DND-41 (cell line): ENCODE measurements at regions not wholly inside any gene's neighbourhood (a gene's known extent, or its start where the extent isn't known, plus 50 kb on each side); places are given as distances from the start of the nearest gene placed in this dataset.

Source experiments
- ATAC-seq: fragments of 200-7000 bp; cut with Tn5 transposase; 3 replicates; pipeline ENCODE4 v1.9.1; 2021; ENCODE audit warnings: low read depth; ENCODE audit not compliant: insufficient read depth
- DNase-seq: peaks from one replicate; pipeline ENCODE4 v3.0.0-alpha.2; 2020
- H2AFZ ChIP-seq: 2 replicates; pipeline ENCODE4 v1.6.0; 2012; ENCODE audit warnings: low read depth, low read length
- H3K27ac ChIP-seq: 2 replicates; pipeline ENCODE4 v1.5.1; 2012; ENCODE audit warnings: low read length, inconsistent platforms
- H3K27me3 ChIP-seq: fragments of 200-600 bp; sonication (generic); 2 replicates; pipeline ENCODE4 v1.6.0; 2012; ENCODE audit warnings: low read length, mild to moderate bottlenecking, inconsistent platforms; ENCODE audit not compliant: insufficient read depth, poor library complexity
- H3K36me3 ChIP-seq: 2 replicates; pipeline ENCODE4 v1.5.1; 2012; ENCODE audit warnings: low read length, inconsistent platforms; ENCODE audit not compliant: insufficient read depth
- H3K4me1 ChIP-seq: 2 replicates; pipeline ENCODE4 v1.5.1; 2012; ENCODE audit warnings: mild to moderate bottlenecking, low read length; ENCODE audit not compliant: insufficient read depth
- H3K4me2 ChIP-seq: 2 replicates; pipeline ENCODE4 v1.6.0; 2012; ENCODE audit warnings: mild to moderate bottlenecking, moderate library complexity, low read length, inconsistent platforms; ENCODE audit not compliant: insufficient read depth
- H3K4me3 ChIP-seq, 2 experiments: fragments of 200-600 bp in 1 of 2; shearing (Covaris generic) in 1 of 2; 2 replicates each; pipeline ENCODE4 v1.5.1; 2012 to 2016; ENCODE audit warnings: inconsistent platforms in 2 of 2, low read length in 2 of 2, mild to moderate bottlenecking in 2 of 2, low read depth in 1 of 2, moderate library complexity in 1 of 2
- H3K79me2 ChIP-seq: 2 replicates; pipeline ENCODE4 v1.6.0; 2012; ENCODE audit warnings: low read length, inconsistent platforms; ENCODE audit not compliant: insufficient read depth
- H3K9ac ChIP-seq: 2 replicates; pipeline ENCODE4 v1.6.0; 2012; ENCODE audit warnings: low read depth, mild to moderate bottlenecking, inconsistent platforms, low read length, moderate library complexity
- H3K9me3 ChIP-seq: 2 replicates; pipeline ENCODE4 v1.5.1; 2012; ENCODE audit warnings: low read length, moderate library complexity, mild to moderate bottlenecking, inconsistent platforms; ENCODE audit not compliant: insufficient read depth, severe bottlenecking
- H4K20me1 ChIP-seq: 2 replicates; pipeline ENCODE4 v1.6.0; 2012; ENCODE audit warnings: low read length; ENCODE audit not compliant: insufficient read depth
- CTCF ChIP-seq: IDR thresholded peaks from 2 replicates; pipeline ENCODE4 v1.5.1; 2012; ENCODE audit warnings: borderline replicate concordance, low read length, moderate library complexity, mild to moderate bottlenecking; ENCODE audit not compliant: poor library complexity, severe bottlenecking; ENCODE audit errors: extremely low read depth
- EZH2 ChIP-seq: IDR thresholded peaks from 3 replicates; pipeline ENCODE4 v1.6.1; 2012; ENCODE audit warnings: borderline replicate concordance, low read depth, mild to moderate bottlenecking, moderate library complexity, low read length, inconsistent platforms; ENCODE audit not compliant: severe bottlenecking

- Histone ChIP-seq H3K4me3 (no peak overlapping the region), H3K79me2 (no peaks in the 10 kb centered on the region), H3K27ac (no peak overlapping the region), H3K9ac (no peak overlapping the region), H2AFZ (no peak overlapping the region), H3K4me1 (no peaks in the 10 kb centered on the region), H3K27me3 (no peaks in the 10 kb centered on the region), H3K36me3 (no peaks in the 10 kb centered on the region), H3K4me2 (no peak overlapping the region), H4K20me1 (no peaks in the 10 kb centered on the region), H3K9me3 (peaks cover 2% of the 10 kb centered on the region)
- no peak for DNase-seq
- ATAC-seq: no peak
- TF ChIP-seq EZH2: no peak
- TF ChIP-seq CTCF: no peak
Measured at GRCh38 chr4:166377578-166377977, 504.5 kb downstream of the TLL1 start.

GRCh38 chr4:166386491-166387360 lies 513.7 kb downstream of the TLL1 start:
- no peaks in the 10 kb centered on the region for H4K20me1 ChIP-seq
- no peak overlapping the region for H3K4me2 ChIP-seq
- H3K9ac ChIP-seq: no peak overlapping the region
- H2AFZ ChIP-seq: no peak overlapping the region
- no peak for TF ChIP-seq EZH2
- no peak for TF ChIP-seq CTCF
- no peaks in the 10 kb centered on the region for H3K79me2 ChIP-seq
- DNase-seq (no peak), ATAC-seq (no peak)
- H3K36me3 ChIP-seq: no peaks in the 10 kb centered on the region
- no peak overlapping the region for H3K4me3 ChIP-seq
- no peak overlapping the region for H3K27ac ChIP-seq
- H3K4me1 ChIP-seq: no peaks in the 10 kb centered on the region
- no peaks in the 10 kb centered on the region for H3K27me3 ChIP-seq
- H3K9me3 ChIP-seq: no peaks in the 10 kb centered on the region

GRCh38 chr4:166391501-166391900 lies 518.5 kb downstream of the TLL1 start:
- Histone ChIP-seq H3K9me3 (no peaks in the 10 kb centered on the region), H3K4me3 (no peak overlapping the region), H3K27ac (no peak overlapping the region), H3K27me3 (no peaks in the 10 kb centered on the region), H4K20me1 (no peaks in the 10 kb centered on the region), H3K4me1 (no peaks in the 10 kb centered on the region), H3K4me2 (no peak overlapping the region), H3K79me2 (no peaks in the 10 kb centered on the region), H3K36me3 (no peaks in the 10 kb centered on the region), H3K9ac (no peak overlapping the region), H2AFZ (no peak overlapping the region)
- TF ChIP-seq EZH2 (no peak), CTCF (no peak)
- DNase-seq (no peak), ATAC-seq (no peak)
